HG03103 (cell line): ENCODE measurements at regions not wholly inside any gene's neighbourhood (a gene's known extent, or its start where the extent isn't known, plus 50 kb on each side); places are given as distances from the start of the nearest gene placed in this dataset.

Experiments
- ATAC-seq: cut with Tn5 transposase; IDR thresholded peaks from one replicate; pipeline ENCODE4 v1.9.1; 2021; ENCODE audit warnings: low read depth; ENCODE audit not compliant: unreplicated experiment

GRCh38 chr2:128969374-128969773, 650.7 kb upstream of the HS6ST1 start:
- ATAC-seq = no peak

GRCh38 chr2:128970332-128971116, 651.9 kb upstream of the HS6ST1 start:
- ATAC-seq = no peak

GRCh38 chr2:128973566-128973965, 654.9 kb upstream of the HS6ST1 start:
- no peak for ATAC-seq

GRCh38 chr2:128978212-128978611, 659.5 kb upstream of the HS6ST1 start:
- ATAC-seq = no peak

GRCh38 chr2:128979182-128979581, 660.5 kb upstream of the HS6ST1 start:
- no peak for ATAC-seq

GRCh38 chr2:128980475-128980874, 661.8 kb upstream of the HS6ST1 start:
- no peak for ATAC-seq

GRCh38 chr2:128981353-128981752, 662.7 kb upstream of the HS6ST1 start:
- no peak for ATAC-seq

GRCh38 chr2:128982001-128982400, 663.3 kb upstream of the HS6ST1 start:
- no peak for ATAC-seq

- ATAC-seq = no peak
These were observed 664.0 kb upstream of the HS6ST1 start for GRCh38 chr2:128982670-128983069.

GRCh38 chr2:128983094-128983493, 664.4 kb upstream of the HS6ST1 start:
- ATAC-seq = no peak

GRCh38 chr2:128984081-128984480, 665.4 kb upstream of the HS6ST1 start:
- ATAC-seq = no peak

- no peak for ATAC-seq
These were observed 666.2 kb upstream of the HS6ST1 start for GRCh38 chr2:128984855-128985254.

- ATAC-seq = no peak
These were observed 667.5 kb upstream of the HS6ST1 start for GRCh38 chr2:128986026-128986715.

GRCh38 chr2:128986867-128987268, 668.2 kb upstream of the HS6ST1 start:
- ATAC-seq = no peak

- ATAC-seq = no peak
These were observed 669.7 kb upstream of the HS6ST1 start for GRCh38 chr2:128988326-128988725.

GRCh38 chr2:128988967-128989366, 670.3 kb upstream of the HS6ST1 start:
- no peak for ATAC-seq

- ATAC-seq = no peak
These were observed 676.4 kb upstream of the HS6ST1 start for GRCh38 chr2:128995086-128995485.

- ATAC-seq = no peak
These were observed 677.4 kb upstream of the HS6ST1 start for GRCh38 chr2:128996078-128996477.

GRCh38 chr2:128997166-128997866, 678.6 kb upstream of the HS6ST1 start:
- ATAC-seq = no peak

GRCh38 chr2:129001926-129002325, 683.3 kb upstream of the HS6ST1 start:
- no peak for ATAC-seq

- no peak for ATAC-seq
These were observed 684.1 kb upstream of the HS6ST1 start for GRCh38 chr2:129002751-129003150.
